ENCODE measurements at regions not wholly inside any gene's neighbourhood (a gene's known extent, or its start where the extent isn't known, plus 50 kb on each side); places are given as distances from the start of the nearest gene placed in this dataset.
A peak's percentile ranks its signal among the peaks of the same experiment; 100 is the strongest.

DNA sequence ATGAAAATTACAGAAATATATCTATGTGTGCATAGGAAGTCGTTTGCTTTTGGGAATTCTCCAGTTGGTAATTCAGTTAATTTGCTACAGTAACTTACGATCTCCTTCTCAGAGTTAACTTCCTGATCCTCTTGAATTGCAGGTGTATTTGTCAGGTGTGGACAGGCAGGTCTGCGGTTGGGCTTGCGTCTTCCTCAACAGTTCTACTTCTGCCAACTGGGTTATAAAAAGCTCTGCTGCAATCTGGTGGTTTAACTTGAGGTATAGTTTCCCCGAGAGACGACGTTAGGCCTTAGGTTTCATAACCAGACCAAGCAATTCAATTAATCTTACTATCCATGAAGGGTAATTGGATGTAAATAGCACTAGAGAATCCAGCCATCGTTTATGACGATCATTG, 88.2 kb downstream of the GABPA start:
- TF ChIP-seq ZNF565 (CRISPR knock-in tag; conservative IDR thresholded peaks at IDR 0.05; ENCODE audit: low read depth) (no peak), BACH2 (CRISPR knock-in tag; IDR thresholded peaks at IDR 0.05; ENCODE audit: borderline replicate concordance) (no peak), ZFP30 (CRISPR knock-in tag; IDR thresholded peaks at IDR 0.05) (no peak), ZNF70 (CRISPR knock-in tag; IDR thresholded peaks at IDR 0.05) (no peak), TCF4 (CRISPR knock-in tag; IDR thresholded peaks at IDR 0.05; ENCODE audit: borderline replicate concordance) (no peak), PPARA (CRISPR knock-in tag; IDR thresholded peaks at IDR 0.05; ENCODE audit: borderline replicate concordance) (no peak), ARNTL (CRISPR knock-in tag; IDR thresholded peaks at IDR 0.05; ENCODE audit: borderline replicate concordance, low read depth) (no peak), GLIS3 (CRISPR knock-in tag; IDR thresholded peaks at IDR 0.05) (no peak), CSDC2 (CRISPR knock-in tag; IDR thresholded peaks at IDR 0.05) (no peak), ZFP3 (CRISPR knock-in tag; IDR thresholded peaks at IDR 0.05) (no peak), RARB (CRISPR knock-in tag; IDR thresholded peaks at IDR 0.05) (no peak)
- TF ChIP-seq, protein P1, sequence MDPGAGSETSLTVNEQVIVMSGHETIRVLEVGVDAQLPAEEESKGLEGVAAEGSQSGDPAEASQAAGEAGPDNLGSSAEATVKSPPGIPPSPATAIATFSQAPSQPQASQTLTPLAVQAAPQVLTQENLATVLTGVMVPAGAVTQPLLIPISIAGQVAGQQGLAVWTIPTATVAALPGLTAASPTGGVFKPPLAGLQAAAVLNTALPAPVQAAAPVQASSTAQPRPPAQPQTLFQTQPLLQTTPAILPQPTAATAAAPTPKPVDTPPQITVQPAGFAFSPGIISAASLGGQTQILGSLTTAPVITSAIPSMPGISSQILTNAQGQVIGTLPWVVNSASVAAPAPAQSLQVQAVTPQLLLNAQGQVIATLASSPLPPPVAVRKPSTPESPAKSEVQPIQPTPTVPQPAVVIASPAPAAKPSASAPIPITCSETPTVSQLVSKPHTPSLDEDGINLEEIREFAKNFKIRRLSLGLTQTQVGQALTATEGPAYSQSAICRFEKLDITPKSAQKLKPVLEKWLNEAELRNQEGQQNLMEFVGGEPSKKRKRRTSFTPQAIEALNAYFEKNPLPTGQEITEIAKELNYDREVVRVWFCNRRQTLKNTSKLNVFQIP (CRISPR knock-in tag; IDR thresholded peaks at IDR 0.05; ENCODE audit: borderline replicate concordance, low read depth): no peak
- TF ChIP-seq, protein P2, sequence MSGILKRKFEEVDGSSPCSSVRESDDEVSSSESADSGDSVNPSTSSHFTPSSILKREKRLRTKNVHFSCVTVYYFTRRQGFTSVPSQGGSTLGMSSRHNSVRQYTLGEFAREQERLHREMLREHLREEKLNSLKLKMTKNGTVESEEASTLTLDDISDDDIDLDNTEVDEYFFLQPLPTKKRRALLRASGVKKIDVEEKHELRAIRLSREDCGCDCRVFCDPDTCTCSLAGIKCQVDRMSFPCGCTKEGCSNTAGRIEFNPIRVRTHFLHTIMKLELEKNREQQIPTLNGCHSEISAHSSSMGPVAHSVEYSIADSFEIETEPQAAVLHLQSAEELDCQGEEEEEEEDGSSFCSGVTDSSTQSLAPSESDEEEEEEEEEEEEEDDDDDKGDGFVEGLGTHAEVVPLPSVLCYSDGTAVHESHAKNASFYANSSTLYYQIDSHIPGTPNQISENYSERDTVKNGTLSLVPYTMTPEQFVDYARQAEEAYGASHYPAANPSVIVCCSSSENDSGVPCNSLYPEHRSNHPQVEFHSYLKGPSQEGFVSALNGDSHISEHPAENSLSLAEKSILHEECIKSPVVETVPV (CRISPR knock-in tag; IDR thresholded peaks at IDR 0.05): no peak
- TF ChIP-seq, protein P3, sequence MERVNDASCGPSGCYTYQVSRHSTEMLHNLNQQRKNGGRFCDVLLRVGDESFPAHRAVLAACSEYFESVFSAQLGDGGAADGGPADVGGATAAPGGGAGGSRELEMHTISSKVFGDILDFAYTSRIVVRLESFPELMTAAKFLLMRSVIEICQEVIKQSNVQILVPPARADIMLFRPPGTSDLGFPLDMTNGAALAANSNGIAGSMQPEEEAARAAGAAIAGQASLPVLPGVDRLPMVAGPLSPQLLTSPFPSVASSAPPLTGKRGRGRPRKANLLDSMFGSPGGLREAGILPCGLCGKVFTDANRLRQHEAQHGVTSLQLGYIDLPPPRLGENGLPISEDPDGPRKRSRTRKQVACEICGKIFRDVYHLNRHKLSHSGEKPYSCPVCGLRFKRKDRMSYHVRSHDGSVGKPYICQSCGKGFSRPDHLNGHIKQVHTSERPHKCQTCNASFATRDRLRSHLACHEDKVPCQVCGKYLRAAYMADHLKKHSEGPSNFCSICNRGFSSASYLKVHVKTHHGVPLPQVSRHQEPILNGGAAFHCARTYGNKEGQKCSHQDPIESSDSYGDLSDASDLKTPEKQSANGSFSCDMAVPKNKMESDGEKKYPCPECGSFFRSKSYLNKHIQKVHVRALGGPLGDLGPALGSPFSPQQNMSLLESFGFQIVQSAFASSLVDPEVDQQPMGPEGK (CRISPR knock-in tag; IDR thresholded peaks at IDR 0.05; ENCODE audit: borderline replicate concordance): no peak
- TF ChIP-seq, protein P4, sequence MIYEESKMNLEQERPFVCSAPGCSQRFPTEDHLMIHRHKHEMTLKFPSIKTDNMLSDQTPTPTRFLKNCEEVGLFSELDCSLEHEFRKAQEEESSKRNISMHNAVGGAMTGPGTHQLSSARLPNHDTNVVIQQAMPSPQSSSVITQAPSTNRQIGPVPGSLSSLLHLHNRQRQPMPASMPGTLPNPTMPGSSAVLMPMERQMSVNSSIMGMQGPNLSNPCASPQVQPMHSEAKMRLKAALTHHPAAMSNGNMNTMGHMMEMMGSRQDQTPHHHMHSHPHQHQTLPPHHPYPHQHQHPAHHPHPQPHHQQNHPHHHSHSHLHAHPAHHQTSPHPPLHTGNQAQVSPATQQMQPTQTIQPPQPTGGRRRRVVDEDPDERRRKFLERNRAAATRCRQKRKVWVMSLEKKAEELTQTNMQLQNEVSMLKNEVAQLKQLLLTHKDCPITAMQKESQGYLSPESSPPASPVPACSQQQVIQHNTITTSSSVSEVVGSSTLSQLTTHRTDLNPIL (CRISPR knock-in tag; IDR thresholded peaks at IDR 0.05; ENCODE audit: low read depth): no peak
- TF ChIP-seq, protein P5, sequence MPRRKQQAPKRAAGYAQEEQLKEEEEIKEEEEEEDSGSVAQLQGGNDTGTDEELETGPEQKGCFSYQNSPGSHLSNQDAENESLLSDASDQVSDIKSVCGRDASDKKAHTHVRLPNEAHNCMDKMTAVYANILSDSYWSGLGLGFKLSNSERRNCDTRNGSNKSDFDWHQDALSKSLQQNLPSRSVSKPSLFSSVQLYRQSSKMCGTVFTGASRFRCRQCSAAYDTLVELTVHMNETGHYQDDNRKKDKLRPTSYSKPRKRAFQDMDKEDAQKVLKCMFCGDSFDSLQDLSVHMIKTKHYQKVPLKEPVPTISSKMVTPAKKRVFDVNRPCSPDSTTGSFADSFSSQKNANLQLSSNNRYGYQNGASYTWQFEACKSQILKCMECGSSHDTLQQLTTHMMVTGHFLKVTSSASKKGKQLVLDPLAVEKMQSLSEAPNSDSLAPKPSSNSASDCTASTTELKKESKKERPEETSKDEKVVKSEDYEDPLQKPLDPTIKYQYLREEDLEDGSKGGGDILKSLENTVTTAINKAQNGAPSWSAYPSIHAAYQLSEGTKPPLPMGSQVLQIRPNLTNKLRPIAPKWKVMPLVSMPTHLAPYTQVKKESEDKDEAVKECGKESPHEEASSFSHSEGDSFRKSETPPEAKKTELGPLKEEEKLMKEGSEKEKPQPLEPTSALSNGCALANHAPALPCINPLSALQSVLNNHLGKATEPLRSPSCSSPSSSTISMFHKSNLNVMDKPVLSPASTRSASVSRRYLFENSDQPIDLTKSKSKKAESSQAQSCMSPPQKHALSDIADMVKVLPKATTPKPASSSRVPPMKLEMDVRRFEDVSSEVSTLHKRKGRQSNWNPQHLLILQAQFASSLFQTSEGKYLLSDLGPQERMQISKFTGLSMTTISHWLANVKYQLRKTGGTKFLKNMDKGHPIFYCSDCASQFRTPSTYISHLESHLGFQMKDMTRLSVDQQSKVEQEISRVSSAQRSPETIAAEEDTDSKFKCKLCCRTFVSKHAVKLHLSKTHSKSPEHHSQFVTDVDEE (CRISPR knock-in tag; IDR thresholded peaks at IDR 0.05): no peak
- ATAC-seq: no peak

DNA sequence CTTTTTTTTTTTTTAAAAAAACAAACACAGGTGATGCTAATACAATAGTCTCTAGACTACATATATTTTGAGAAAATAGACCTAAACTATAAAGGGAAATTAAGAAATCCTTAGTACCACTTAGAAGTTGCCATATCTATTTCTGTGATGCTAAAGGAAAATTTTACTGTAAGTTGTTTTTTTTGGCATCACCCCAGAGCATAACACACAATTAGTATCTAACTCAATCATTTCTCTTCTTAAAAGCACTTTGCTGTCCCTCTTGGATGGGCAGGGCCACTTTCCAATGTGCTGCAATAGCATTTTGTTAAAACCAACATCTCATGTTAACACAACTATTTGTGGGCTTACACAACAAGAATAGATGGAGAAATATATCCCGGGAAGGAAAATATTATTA, 91.9 kb downstream of the GABPA start:
- TF ChIP-seq ISL1 (CRISPR knock-in tag; IDR thresholded peaks at IDR 0.05) (peak; percentile 95), OSR1 (CRISPR knock-in tag; IDR thresholded peaks at IDR 0.05) (no peak)
- ATAC-seq: no peak

DNA sequence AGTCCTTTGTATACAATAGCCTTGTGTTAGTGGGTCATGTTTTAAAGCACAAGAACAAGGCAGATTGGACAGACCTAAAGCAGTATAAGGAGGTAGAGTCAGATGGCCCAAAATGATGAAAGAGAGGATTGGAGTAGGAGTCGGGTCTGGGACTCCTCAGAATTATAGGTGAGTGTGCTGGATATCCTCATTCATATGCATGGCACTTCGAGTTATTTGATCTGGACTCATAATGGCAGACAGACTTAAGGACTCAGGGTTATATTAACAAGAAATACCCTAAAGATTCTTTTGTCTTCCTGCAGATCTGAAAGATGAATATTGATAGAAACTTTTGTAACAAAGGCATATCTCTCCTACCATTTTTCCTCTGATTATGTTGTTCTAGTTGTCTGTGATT, 92.7 kb downstream of the GABPA start:
- ATAC-seq: no peak
- TF ChIP-seq ZNF565 (CRISPR knock-in tag; conservative IDR thresholded peaks at IDR 0.05; ENCODE audit: low read depth): no peak
- TF ChIP-seq, protein P1 (CRISPR knock-in tag; IDR thresholded peaks at IDR 0.05; ENCODE audit: borderline replicate concordance, low read depth): no peak
- no peak for TF ChIP-seq OSR1 (CRISPR knock-in tag; IDR thresholded peaks at IDR 0.05)
- TF ChIP-seq, protein P4 (CRISPR knock-in tag; IDR thresholded peaks at IDR 0.05; ENCODE audit: low read depth): no peak
- TF ChIP-seq GLIS3 (CRISPR knock-in tag; IDR thresholded peaks at IDR 0.05): no peak
- TF ChIP-seq TCF4 (CRISPR knock-in tag; IDR thresholded peaks at IDR 0.05; ENCODE audit: borderline replicate concordance): no peak
- TF ChIP-seq SNAI2 (CRISPR knock-in tag; IDR thresholded peaks at IDR 0.05): no peak
- TF ChIP-seq RARB (CRISPR knock-in tag; IDR thresholded peaks at IDR 0.05): no peak
- TF ChIP-seq BACH2 (CRISPR knock-in tag; IDR thresholded peaks at IDR 0.05; ENCODE audit: borderline replicate concordance): no peak
- no peak for TF ChIP-seq ARNTL (CRISPR knock-in tag; IDR thresholded peaks at IDR 0.05; ENCODE audit: borderline replicate concordance, low read depth)
- TF ChIP-seq CSDC2 (CRISPR knock-in tag; IDR thresholded peaks at IDR 0.05): no peak
